ENCODE measurements at regions not wholly inside any gene's neighbourhood (a gene's known extent, or its start where the extent isn't known, plus 50 kb on each side); places are given as distances from the start of the nearest gene placed in this dataset.
"Not testable (repeated sequence)": the region's sequence is repeated elsewhere in the genome, so short reads cannot be mapped to it uniquely, and the experiment has no call there.

- no peak for ATAC-seq
- no peak for DNase-seq
- intact Hi-C loops (cut with DNase I) = no loop called here
Measured at GRCh38 chr2:33746208-33746800, 147.2 kb upstream of the FAM98A start.

- no peak for DNase-seq
- ATAC-seq = no peak
- intact Hi-C loops (cut with DNase I) = no loop called here
Measured at GRCh38 chr2:33735096-33735495, 136.0 kb upstream of the FAM98A start.

DNA sequence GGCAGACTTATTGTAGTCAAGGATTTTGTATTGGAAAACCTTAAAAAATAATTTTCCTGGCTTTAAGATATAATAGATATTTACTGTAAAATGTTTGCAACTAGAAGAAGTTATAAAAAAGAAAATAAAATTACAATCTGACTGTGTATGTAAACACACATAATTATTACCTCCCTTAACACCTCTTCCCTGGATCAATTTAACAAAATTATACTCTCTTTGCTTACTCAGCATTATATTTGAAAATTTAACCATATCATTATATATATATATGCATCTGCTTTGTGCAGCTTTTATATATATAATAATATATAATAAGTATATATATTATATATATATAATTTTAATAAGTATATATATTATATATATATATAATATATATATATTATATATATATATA is 131.7 kb upstream of the FAM98A start:
- DNase-seq (no peak), ATAC-seq (no peak)
- intact Hi-C loops (cut with DNase I) = no loop called here

DNA sequence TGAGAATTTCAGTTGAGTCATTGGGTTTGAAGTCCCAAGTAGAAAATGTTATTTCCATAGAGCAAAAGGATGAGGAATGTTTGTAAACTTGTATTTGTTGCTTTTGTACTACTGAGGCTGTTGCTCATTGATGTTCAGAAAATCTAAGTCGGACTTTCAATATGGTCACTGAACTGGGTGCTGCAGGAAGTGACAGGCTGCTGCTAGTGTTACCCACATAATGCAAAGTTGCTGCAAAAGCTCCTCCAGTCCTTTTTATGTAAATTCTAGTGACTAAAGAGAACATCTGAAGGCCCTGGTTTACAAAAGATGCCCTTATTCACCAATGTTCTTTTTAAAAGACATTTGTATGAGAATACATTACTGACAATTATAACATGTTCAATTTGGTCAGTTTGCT is 131.1 kb upstream of the FAM98A start:
- ATAC-seq = no peak
- intact Hi-C loops (cut with DNase I) = no loop called here
- DNase-seq = no peak

- no peak for DNase-seq
- intact Hi-C loops (cut with DNase I) = no loop called here
- no peak for ATAC-seq
Measured at GRCh38 chr2:33729353-33729752, 130.3 kb upstream of the FAM98A start.

DNA sequence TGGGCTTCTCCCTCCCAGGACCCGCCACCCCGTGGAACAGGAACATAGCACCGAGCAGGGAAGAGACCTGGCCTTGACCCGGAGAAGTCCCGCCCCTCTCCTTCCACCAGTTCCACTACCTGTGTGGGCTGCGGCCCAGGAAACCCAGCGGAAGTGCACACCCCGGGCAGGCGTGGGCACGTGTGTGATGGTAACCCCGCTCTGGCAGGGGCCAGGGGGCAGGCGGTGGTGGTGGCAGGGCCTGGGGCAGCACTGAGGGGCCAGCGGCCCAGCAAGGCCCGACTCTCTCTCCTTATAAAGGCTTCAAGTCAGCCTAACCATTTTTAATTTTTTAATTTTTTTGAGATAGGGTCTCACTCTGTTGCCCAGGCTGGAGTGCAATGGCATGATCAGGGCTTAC is 129.0 kb upstream of the FAM98A start:
- intact Hi-C loops (cut with DNase I) = no loop called here
- DNase-seq = no peak
- no peak for ATAC-seq

- intact Hi-C loops (cut with DNase I) = no loop called here
- no peak for ATAC-seq
- DNase-seq = no peak
Measured at GRCh38 chr2:33727361-33728032, 128.4 kb upstream of the FAM98A start.

DNA sequence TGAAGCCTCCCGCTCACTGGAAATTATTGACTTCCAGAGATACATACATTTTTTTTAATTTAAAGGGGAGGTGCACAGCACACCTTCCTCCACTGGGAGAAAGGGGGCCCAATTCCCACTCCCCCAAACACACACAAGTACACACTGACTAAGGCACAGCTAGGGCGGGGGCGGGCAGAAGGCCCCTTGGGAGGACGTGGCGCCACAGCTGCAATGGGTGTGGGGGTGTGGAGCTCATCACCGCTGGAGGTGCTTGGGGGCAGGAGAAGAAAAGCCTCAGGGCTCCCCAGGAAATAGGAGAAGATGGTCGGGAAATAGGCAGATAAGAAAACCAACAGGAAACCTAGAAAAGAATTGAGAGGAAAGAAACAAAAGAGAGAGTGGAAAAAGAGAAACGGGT is 127.3 kb upstream of the FAM98A start:
- no peak for ATAC-seq
- intact Hi-C loops (cut with DNase I) = no loop called here
- DNase-seq = no peak

DNA sequence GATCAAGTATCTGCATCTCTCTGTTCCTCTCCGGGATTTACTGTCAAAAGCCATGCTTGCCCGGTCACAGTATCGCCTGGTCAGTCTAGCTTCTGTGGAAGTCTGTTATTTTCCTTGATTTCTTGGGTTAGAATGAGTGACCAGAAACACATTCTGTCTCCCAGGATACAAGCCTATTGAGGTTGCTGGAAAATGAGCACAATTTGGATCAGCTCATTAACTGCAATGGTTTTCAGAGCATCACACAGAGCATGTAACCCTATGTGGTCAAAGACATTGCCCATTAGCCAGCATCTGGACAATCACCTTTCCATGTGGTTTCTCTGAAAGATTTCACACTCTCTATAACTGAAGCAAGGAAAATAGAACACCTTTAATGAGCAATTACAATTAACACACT is 124.2 kb upstream of the FAM98A start:
- intact Hi-C loops (cut with DNase I) = no loop called here
- DNase-seq (no peak), ATAC-seq (no peak)

GRCh38 chr2:33719067-33719466 is 120.0 kb upstream of the FAM98A start:
- DNase-seq (no peak), ATAC-seq (no peak)
- intact Hi-C loops (cut with DNase I) = no loop called here

DNA sequence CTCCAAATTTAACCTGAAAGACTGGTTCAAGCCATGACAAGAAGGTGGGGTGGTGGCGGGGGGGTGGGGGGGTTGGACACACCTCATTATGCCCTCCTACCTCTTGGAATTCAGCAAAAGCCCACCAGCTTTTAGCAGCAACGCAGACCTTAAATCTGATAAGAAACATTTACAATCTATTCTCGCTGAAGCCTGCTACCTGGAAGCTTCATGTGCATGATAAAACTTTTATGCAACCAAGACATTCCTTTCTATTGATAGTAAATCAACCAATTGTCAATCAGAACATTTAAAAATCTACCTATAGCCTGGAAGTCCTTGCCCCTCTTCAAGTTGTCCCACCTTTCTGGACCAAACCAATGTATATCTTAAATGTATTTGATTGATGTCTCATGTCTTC is 113.6 kb upstream of the FAM98A start:
- ATAC-seq (no peak), DNase-seq (no peak)
- intact Hi-C loops (cut with DNase I) = no loop called here

GRCh38 chr2:33709951-33710350 is 110.9 kb upstream of the FAM98A start:
- intact Hi-C loops (cut with DNase I) = no loop called here
- DNase-seq (no peak), ATAC-seq (no peak)

- ATAC-seq (no peak), DNase-seq (no peak)
- intact Hi-C loops (cut with DNase I) = no loop called here
Measured at GRCh38 chr2:33707312-33707711, 108.2 kb upstream of the FAM98A start.

GRCh38 chr2:33706410-33706809 is 107.3 kb upstream of the FAM98A start:
- no peak for DNase-seq
- ATAC-seq = no peak
- intact Hi-C loops (cut with DNase I) = no loop called here

GRCh38 chr2:33704406-33704855 is 105.3 kb upstream of the FAM98A start:
- intact Hi-C loops (cut with DNase I) = no loop called here
- ATAC-seq = no peak
- no peak for DNase-seq

DNA sequence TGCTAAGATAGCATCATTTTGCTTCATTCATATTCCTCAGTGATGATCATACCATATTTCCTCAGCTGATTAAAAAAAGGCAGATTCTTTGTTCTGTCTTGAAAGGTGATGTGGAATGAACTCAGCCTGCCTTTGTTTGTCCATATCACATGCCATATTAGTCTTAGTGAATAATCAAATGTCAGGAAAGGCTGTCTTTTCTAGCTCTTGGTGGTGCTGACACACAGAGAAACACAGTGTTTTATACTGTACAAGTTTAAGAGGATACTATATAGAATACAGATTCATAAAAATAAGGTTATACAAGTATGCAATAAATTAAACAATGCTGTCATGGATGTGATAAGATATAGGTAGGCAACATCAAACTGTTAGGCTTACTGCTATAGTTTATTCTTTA is 97.1 kb upstream of the FAM98A start:
- DNase-seq (no peak), ATAC-seq (no peak)
- intact Hi-C loops (cut with DNase I) = no loop called here

GRCh38 chr2:33694904-33695303 is 95.8 kb upstream of the FAM98A start:
- intact Hi-C loops (cut with DNase I) = no loop called here
- DNase-seq (no peak), ATAC-seq (no peak)

DNA sequence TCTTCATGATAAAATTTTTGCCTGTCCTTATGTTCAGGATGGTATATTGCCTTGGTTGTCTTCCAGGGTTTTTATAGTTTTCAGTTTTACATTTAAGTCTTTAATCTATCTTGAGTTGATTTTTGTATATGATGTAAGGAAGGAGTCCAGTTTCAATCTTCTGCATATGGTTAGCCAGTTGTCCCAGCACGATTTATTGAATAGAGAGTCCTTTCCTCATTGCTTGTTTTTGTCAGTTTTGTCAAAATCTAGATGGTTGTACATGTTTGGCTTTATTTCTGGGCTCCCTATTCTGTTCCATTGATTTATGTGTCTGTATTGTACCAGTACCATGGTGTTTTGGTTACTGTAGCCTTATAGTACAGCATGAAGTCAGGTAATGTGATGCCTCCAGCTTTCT is 91.6 kb upstream of the FAM98A start:
- DNase-seq; ATAC-seq; intact Hi-C loops (cut with DNase I): not testable (repeated sequence)

GRCh38 chr2:33681364-33681757 is 82.3 kb upstream of the FAM98A start:
- ATAC-seq (no peak), DNase-seq (no peak)
- intact Hi-C loops (cut with DNase I) = no loop called here

DNA sequence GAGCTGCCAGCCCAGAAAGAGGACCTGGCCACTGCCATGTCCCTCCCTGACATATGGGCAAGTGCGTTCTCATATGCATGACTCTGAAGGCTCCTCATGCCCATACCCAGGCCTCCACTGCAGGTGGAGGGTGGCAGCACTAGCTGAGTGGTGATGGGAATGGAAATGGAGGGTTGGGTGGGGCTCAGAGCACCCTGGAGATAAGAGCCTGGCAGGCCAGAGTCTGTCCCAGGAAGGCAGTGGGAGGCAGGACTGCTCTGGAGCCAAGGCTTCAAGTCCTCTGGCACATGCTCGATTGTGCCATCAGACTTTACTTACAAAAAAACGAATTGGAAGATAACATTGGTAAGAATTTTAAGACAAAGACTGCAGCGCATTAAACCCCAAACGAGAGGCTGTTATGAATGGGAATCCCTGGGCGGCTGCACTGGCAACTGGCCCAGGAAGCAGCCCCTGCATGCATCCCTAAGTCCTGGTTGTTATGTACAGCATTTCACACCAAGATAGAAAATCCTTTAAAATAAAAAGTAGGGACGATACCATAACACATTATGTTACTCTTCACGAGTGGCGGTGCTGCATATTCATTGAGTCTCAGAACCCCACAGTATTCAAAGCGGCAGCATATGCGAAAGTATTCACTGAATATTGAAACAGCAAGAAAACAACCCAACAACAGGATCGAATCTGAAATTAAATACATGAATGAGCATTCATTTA is 81.7 kb upstream of the FAM98A start:
- DNase-seq = no peak
- intact Hi-C loops (cut with DNase I) = no loop called here
- no peak for ATAC-seq

DNA sequence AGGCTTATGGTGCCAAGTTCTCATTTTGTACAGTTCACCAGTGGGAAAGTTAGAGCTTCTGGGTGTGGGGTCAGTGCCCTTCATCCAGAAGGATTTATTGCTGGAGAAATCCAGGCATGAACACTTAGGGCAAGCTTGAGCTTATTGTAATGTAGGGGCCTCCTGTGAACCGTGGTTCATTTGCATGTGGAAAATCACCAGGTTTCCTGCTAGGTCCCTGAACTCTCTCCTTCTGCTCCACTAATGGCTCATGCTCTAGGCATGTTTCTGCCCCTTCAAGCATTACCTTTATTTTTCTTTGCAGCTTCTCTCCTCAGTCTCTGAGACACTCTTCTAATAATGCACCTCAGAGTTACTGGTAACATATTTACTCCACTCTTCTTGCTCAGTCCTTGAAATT is 79.3 kb upstream of the FAM98A start:
- intact Hi-C loops (cut with DNase I) = loop anchor here in 1 of 2 donors (5.0 kb wide), 1 partner anchor 1729 kb away; no protein-coding TSS in a partner anchor
- ATAC-seq (no peak), DNase-seq (no peak)
